NCI-H1105 (cell line): ENCODE measurements at regions not wholly inside any gene's neighbourhood (a gene's known extent, or its start where the extent isn't known, plus 50 kb on each side); places are given as distances from the start of the nearest gene placed in this dataset.

Experiments used
- DNase-seq: peaks from one replicate; lab custom pipeline; 2025; lab: John Stamatoyannopoulos, UW

DNA sequence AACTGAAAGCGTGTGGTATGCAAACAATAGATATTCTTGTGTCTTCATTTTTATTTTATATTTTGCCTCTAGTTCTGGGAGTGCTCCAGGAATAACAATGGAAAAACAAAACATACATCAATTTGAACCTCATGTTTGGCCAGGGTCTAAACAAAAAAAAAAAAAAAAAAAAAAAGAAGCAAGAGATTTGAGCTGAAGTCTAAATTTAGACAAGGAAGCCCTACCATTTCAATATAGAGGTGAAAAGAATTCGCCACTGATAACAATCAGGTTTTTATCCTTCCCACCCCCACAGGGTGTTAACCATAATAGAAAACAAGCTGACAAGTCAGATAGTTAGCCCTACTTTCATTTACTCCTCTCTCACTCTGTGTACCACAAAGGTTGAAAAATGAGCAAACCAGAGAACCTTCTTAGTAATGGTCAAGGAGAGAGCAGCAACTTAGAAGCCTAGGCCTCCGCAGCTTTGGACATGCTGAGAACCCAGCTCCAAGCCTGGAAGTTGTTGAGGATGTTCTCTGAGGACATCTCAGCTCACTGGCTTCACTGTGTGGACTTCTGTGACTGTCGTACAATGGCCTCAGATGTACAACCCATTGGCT is 118.2 kb upstream of the HMHB1 start:
- DNase-seq = no peak

DNA sequence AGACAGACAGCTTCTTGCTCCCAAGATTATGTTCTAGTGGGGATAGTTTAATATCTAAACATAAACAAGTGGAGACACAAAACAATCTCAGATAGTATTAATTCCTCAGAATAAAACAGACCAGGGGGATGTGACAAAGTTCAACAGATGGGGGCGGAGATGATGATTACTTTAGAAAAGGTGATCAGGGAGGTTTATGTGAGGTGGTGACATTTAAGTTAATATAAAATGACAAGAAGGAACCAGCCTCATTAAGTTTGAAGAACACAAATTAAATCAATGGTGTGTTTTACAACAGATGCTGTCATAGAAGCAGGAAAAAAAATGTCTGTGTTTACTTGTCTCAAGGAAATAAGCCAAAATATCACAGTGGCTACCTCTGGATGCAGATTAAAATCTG is 119.6 kb upstream of the HMHB1 start:
- DNase-seq = no peak

DNA sequence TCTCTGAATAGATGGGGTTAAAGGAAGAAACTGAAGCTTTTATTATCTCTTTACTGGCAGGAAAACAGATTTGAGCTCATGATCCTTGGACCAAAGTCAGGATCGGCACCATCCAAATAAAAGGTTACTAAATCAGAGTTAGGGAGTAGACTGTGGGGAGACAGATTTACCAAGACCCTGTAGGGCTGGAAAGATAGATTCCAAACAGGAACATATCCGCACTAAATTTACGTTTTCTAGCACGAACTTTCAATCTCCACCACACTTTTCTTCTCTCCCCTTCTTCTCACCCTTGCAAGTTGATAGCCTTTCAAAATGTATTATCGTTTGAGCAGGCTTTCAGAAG is 120.0 kb upstream of the HMHB1 start:
- DNase-seq = no peak

DNA sequence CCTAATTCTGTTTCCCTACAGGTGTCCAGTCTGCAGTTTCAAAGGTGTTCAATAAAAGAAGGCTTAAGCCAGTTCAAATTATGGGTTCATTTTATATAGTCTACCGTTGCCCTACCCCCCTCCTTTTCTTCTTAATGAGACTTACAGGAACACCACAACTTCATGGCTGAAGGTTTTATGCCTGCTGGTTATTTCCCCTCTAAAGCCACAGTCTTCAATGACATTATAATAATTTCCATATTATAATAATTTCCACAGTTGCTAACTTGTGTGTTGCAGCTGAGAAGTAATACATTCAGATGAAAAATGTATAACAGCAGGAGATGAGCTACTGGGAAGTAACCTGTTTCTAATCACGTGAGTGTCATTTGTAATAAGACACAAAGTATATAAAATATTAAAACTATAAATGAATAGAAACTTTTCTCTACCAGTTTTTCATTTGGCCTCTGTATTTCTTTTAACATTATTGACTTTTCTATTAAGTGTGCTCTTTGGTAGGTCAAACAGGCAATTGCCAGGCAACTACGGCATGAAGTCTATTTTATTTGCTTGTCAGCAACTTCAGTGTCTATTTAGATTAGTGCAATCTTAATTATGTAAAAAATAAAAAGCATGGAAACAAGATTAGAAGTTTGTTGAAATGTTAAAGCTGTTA is 120.5 kb upstream of the HMHB1 start:
- DNase-seq = no peak

DNA sequence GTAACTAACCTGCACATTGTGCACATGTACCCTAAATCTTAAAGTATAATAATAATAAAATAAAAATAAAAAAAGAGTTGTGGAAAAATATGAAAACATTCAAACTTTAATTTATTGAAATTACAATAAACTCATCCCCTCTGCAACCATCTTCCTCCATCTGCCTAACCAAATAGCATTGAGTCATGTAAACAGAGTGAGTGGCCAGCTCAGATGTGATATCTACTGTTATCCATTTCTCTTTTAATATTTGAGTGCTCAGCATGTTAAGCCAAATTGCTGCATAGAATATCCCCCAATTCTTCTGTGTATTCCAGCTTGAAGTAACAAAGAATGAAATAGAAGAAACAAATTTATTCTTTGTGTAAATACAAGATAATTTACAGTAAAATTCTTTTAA is 124.4 kb upstream of the HMHB1 start:
- no peak for DNase-seq

DNA sequence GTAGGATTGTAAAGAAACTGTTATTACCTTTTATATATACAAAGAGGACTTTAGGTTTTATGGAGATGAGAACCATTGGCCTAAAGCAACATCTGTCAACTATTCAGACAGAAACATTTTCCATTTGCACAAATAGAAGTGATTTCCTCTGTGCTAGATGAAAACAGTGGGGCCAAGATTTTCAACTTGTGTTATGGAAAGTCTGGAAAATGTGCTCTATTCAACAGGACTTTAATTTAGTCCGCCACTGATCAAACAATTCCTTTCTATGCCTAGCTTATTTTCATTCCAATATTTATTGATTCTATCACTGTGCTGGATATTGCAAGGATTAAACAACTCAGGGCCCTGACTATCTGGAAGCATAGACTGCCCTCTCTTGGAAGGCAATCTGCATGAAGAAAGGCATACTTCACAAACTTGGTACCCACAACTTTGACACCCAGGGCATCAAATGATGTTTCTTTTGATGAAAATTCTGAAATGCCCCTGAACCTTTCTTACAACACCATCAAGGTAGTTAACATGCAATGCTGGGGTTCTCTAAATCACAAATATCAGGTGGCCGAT is 126.6 kb upstream of the HMHB1 start:
- DNase-seq = no peak

DNA sequence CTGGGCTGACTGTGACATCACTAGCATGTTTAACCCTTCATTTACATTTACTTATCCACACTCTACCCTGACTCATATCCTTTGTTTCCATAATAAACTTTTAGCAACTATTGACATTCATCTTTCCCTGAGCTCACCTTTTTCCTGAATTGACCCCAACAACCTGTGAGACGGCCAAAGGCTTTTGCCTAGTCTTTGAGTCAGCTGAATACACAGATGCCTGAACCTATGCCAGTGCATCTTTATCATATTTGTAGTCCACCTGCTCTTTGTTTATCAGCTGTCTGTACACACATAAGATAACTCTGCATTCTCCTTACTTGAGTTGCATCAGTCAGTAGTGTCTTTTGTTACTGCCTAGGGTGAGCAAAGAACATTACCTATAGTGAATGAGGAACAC is 128.5 kb upstream of the HMHB1 start:
- no peak for DNase-seq

DNA sequence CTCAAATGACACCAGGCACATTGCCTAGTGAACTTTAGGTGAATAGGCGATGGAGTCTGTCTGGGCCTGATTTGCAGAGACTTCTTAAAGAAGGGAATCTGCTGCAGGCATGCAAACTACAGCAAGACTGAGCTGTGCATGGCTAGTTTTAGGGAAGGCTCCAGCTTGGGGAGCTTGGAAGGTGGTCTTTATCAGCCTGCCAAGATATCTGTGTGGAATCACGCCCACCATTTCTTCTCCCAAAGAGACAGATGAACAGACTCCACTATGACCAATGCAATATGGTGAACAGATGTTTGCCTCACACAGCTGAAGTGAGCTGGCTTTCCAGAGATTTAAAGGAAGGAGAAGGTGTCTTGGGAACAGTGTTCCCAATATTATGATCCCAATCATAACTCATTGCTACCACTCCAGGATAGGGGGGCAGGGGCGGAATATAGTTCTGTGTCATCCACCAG is 129.0 kb upstream of the HMHB1 start:
- no peak for DNase-seq

DNA sequence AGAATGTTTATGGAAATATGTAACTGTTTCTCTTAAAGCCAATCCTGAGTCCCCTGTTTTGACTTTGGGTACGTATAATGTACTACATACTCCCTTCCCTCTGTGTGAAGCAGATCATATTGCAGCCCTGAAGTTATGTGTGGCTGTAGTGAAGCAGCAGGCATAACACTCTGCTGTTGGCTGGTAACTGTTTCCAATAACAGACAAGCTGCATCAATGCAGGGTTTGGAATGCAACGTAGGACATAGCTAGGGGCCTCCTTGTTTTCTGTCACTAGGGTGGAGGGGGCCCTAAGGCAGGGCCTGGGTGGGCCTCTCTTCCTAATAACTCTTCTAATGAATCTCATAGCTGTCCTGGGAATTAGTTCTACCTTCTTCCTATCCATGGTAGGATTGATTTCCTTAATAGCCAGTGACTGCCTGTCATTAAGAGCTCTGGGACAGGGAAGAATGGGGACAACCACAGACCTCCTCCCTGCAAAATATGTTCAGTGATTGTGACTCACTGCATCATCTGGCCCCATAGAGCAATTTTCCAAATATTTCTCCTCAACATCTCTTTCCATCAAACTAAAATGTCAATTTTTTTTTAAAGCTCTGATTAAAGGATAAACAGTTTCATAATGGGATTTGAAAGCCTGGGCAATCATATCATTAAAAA is 129.6 kb upstream of the HMHB1 start:
- DNase-seq = no peak

DNA sequence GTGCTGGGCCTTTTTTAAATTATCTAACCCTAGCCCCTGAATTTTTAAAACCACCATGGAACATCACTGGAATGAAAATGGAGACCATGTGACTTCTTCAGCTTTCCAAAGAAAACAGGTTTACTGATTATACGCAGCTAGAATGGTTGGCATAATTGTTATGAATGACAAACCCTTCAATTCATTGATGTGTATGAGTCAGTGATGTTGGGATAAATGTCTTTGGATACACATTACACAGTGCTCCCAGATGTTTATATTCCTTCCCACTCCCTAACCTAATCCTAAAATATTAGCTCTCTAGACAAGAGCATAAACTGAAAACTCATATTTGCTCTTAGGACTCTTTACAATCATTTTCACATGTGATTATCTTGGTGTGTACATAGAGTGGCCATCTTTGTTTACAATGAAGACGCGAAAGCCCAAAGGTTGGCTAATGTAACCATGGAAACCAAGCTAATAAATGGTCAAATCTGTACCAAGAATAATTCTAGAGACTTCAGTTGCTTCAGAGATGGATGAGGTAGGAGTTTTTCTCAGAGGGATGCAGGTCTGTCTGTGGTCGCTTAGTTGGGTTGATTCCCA is 131.2 kb upstream of the HMHB1 start:
- DNase-seq = no peak

DNA sequence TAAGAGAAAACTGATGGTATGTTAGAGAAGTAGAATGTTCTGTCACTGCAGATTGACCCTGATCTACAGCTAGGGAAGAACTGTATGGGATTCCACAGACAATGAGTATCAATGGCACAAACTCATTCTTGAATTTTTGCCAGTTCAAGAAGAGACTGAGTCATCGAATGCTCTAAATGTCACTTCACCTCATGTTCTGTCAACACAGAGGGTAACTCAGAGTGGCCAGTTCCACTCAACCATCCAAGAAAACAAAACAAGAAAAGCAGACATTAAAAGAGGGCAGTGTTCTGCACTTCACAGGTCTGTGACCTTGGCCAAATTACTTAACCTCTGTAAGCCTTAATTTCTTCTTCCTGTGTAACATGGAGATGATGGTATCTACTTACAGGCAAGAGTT is 132.2 kb upstream of the HMHB1 start:
- DNase-seq = no peak

DNA sequence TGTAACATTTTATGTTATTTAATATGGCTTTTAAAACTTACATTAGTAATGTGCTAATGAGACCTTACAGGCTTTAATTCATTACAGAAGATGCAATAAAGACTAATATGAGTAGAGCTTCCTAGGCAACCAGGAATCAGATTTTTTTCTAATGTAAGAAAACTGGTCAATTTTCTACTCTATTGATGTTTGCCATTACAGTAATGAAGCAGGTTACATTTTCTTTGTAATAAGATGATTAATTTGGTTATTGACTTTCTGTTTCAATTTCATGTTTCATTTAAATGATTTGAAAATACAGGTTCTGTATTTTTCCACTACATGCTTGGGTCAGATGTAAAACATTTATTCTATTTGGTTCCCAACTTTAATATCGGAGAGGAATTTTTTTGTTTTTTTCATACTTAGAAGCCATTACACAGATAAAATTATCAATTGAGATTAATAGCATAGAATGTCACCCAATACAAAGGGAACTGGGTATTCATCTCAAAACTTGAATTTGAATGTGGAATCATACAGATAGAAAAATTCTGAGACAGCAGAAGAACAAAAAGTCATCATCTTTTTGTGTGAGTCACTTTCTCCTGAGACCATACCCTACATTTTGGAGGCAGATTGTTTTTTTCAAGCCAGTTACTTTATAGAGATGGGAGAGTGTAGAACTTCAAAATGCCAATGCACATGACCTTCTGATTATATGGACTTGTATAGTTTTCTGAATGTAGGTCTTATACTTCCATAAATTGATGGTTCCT is 133.6 kb upstream of the HMHB1 start:
- no peak for DNase-seq

DNA sequence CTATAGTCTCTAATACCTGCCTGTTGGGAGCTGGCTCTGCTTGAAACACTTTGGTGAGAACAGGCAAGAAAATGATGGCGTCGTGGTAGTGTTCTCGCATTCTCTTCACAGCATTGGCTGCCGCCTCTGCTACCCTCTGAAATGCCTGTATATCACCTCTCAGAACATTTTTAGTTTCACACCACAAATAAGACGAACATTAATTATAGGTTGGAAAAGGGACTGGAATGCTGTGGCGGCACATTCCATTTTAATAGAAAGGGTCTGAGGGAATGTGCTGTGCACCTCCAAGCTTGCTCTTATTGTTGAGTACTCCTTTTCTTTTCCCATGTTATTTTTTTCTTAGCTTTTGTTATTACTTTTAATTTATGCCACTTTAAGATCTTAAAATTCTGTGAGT is 134.6 kb upstream of the HMHB1 start:
- DNase-seq = no peak

DNA sequence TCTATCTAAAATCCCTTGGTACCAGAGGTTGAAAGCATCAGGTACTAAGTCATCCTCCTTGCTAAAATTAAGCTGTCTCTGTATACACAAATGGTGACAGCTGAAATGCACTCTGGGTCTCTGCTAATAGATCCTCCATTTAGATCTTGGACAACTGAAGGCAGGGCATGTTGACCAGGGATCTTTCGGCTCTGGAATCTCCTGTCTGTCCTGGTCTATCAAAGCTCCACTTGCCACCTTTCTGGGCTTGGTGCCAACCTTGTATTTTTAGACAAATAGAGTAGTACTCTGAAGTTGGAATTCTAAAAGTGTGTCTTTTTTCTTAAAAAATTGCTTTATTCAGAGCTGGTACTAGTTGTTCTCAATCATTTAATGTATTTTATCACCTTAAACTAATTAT is 135.2 kb upstream of the HMHB1 start:
- DNase-seq = peak; percentile 33

DNA sequence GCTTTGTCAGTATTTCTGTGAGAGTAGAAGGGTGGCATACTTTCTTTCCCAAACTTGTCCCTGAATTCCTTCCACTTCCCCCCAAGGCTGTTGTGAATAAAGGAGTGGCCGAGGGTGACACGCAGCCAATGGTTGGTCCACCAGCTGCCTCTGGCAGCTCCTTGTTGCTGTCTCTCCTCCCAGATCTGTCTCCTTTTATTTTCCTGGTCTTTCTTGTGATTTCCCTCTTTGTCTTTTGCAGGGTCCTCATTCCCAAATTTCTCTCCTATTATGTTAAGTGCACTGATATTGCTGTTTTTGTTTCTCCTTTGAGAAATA is 137.5 kb upstream of the HMHB1 start:
- DNase-seq = no peak

DNA sequence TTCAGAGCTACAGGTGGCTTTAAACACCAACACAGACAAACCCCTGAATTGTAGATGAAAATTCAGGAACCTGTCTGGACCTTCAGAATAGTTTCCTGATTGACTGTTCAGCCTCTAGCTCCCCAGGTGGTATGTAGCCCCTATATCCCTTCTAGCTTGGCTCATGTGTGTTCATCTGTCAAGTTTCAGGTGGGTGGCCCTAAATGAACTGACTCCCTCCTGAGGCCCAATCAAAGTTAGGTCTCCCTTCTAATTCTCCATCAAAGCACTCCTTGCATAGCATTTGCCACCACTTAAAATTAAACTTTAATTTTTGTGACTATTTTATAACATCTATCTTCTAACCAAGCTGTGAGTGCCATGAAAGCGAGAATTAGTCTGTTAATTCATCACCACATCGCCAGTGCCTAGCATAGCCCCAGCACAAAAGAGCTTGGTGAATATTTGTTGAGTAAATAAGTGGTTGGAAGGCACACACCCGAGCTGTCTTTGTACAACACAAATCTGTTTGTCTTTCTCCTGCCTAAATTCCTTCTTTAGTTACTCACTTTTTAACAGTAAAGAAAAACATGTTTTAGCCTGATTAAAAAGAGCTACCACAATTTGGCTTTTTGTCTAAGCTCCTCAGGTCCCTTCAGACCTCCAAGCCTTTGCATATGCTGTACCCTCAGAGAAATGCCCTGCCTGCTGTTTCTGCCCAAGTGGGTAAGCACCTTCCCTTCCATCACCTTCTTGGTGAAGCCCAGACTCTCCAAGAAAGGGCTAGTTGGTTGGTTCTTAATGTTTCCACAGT is 138.1 kb upstream of the HMHB1 start:
- no peak for DNase-seq

DNA sequence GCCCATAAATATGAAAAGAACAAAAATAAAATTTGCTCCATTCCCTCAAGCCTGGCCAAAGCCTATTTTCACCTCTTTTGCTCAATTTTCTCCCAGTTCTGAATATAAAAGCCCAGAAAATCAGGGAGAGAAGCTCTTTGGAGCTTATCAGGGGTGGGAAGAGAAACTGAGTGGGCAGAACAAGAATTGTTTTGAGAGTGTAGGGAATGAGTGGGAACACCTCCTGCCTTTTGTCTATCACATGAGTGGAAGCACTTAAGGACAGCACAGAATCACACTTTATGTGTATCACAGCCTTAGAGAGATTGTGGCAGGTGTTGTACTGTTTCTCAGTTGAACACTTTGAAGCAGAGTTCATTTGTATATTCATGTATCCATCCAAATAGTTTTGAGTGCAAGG is 139.2 kb upstream of the HMHB1 start:
- no peak for DNase-seq

DNA sequence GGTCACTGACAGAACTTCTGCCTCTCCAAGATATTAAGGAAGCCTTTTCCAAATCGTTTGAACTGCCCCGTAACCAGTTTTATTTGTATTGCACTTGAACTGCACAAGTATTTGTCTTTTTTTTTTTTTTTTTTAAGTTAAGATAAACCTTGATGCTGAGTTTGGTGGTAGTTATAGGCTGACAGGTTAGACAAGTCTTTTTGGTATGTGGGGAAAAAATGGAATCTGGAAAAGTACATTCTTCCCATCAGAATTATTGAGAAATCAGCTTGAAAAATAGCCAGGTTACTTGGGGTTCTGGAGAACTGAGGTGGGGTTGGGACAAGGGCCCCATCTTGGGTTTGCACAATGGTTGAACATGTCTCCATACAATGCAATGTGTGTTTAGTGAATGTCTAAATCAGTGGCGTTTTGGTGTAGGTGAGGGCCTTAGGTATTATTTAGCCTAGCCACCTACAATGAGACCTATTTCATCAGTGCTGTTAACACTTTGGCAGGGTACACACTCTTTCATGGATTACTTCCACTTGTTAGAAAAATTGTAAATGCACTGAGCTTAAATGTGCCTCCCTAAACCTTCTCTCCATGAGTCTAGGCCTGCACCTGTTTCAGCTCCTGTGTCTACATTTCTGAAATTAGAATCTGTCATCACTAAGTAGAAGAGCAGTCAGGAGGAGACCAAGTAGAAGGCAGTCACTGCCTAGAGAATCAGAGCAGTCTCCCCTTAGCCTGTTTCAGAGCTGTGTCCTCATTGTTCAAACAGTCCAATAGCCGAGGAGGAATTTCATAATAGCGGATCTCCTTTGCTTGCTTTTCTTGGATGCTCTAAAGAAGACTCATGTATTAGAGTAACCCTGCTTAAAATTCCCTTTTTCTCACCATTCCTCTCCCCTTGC is 140.0 kb upstream of the HMHB1 start:
- no peak for DNase-seq

DNA sequence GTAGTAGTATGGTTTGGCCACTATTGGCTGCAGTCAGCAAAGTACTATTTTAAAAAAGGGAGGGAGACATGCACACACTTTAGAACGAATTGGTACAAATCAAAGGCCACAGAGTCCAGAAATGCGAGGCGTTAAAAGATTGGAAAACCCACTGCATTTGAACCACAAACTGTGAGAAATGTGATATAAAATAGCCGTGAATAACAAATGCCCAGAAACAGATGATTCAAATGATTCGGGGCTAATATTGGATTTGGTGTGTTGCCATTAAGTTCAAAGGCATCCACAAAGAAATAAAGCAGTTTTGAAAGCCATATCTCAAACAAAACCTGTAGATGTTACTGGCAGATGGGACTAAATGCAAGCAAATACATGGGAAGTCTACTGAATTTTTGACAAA is 140.9 kb upstream of the HMHB1 start:
- no peak for DNase-seq

DNA sequence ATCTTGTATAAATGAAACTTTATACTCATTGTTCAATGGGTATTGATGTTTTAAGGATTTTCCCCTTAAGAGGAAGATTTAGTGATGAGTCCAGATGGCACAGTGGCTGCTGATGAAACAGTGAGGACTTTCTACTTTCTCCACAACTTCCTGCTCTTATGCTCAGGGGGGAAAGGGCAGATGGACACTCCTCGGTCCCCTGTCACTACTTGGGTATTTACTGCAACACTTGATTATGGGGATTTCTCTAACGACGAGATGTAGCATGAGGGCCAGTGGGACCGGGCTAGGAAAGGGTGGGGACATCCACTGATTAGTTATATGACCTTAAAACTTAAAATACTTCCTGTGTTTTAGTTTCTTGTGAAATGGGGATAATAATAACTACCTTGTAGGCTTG is 146.1 kb upstream of the HMHB1 start:
- no peak for DNase-seq

DNA sequence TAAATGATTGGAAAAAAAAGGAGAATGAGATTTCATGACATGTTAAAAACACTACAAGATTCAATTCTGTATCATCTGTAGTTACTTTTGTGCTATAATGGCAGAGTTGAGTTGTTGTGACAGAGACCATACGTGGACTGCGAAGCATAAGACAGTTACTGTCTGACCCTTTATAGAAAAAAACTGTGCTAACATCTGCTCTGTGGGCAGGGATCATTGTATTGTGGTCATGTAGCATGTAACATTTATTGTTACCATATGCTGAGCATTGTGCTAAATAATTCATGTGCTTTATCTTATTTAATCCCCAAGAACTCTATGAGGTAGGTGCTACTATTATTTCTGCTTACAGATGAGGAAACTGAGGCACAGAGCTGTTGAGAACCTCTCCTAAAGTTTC is 147.3 kb upstream of the HMHB1 start:
- no peak for DNase-seq
